HG03108 (cell line): ENCODE measurements at regions not wholly inside any gene's neighbourhood (a gene's known extent, or its start where the extent isn't known, plus 50 kb on each side); places are given as distances from the start of the nearest gene placed in this dataset.

Experiments used
- ATAC-seq: cut with Tn5 transposase; IDR thresholded peaks from one replicate; pipeline ENCODE4 v1.9.1; 2021; ENCODE audit warnings: moderate library complexity; ENCODE audit not compliant: unreplicated experiment

GRCh38 chr2:163541943-163542342 is 193.9 kb downstream of the FIGN start:
- no peak for ATAC-seq

DNA sequence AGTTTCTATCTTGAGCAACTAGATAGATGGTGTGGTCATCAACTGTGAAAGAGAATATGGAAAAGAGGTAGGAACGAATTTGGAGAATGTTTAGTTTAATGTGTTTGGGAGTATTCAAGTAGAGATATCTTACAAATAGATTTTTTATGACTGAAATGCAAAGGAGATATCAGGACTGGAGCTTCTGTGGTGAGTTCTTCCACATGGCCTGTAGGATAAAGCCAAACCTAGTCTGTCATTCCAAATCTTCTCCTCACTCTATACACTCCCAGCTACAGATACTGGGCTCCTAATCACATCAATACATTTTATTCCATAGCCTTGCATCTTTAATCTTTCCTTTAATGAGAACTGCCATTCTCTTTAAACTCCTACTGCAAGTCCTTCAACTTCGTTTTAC is 194.3 kb downstream of the FIGN start:
- no peak for ATAC-seq

GRCh38 chr2:163528640-163529217 is 207.1 kb downstream of the FIGN start:
- no peak for ATAC-seq

DNA sequence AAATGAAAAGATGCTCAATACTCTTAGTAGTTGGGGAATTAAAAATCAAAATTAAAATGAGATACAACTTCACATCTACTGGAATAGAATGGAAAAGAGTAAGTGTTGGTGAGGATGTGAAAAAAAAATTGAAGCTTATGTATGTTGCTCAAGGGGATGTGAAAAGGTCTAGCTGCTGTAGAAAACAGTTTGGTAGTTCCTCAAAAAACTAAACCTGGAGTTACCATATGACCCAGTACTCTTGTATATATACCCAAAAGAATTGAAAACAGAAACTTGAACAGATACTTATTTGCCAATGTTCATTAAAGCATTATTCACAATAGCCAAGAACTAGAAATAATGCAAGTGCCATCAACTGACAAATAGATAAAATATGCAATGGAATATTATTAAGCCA is 208.4 kb downstream of the FIGN start:
- no peak for ATAC-seq

GRCh38 chr2:163518762-163519161 is 217.0 kb downstream of the FIGN start:
- no peak for ATAC-seq

DNA sequence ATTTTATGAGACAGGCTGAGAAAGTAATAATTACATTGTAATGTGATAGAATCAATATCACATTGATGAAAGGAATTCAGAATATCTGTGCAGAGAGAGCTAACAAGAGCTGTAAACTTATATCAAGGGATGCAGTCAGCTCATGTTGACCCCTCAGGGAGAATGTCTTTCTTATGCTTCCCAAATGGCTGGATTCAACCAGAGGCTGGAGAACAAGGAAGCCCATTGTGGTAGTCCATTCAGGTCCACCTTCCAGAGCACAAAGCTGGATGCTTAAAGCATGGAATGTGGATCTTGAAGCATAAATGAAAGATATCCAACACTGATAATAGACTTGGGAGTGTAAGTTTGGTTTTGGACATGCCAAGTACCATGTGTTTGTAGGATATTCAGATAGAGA is 220.0 kb downstream of the FIGN start:
- no peak for ATAC-seq

GRCh38 chr2:163505281-163505680 is 230.5 kb downstream of the FIGN start:
- ATAC-seq: no peak

- ATAC-seq: no peak
These were observed 242.2 kb downstream of the FIGN start for GRCh38 chr2:163493359-163494298.

DNA sequence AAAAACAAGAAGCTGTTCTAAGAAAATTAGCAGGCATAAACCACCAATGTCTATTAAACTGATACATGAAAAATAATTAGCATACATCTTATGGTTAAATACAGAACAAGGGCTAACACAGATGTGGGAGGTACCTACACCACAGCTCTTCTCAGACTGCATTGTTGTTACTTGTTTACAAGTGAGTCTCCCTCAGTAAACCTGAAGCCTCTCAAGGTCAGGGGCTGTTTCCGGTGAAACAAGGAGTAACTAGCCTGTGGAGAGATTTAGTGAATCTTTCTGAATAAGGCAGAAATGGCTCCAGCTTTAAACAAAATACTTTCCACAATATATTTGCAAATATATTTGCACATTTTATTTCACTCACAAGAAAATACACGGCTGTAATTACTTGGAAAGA is 244.0 kb downstream of the FIGN start:
- ATAC-seq: no peak

DNA sequence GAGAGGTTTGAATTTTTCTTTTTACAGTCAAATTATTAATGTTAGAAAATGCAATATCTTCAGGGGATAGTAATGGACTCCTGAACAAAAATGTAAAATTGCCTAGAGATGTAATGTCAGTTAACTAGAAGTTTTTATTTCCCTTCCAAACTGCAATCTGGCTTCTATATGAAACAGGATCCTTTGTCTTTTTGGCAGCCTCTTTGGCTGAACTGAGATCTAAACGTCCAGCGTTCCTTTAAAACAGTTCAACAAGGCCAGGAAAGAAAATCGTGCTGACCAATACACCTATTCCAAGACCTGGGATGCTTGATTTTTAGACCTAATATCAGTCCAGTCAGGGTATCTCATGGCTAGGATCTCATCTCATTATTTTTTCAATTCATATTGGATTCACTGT is 245.5 kb downstream of the FIGN start:
- no peak for ATAC-seq

DNA sequence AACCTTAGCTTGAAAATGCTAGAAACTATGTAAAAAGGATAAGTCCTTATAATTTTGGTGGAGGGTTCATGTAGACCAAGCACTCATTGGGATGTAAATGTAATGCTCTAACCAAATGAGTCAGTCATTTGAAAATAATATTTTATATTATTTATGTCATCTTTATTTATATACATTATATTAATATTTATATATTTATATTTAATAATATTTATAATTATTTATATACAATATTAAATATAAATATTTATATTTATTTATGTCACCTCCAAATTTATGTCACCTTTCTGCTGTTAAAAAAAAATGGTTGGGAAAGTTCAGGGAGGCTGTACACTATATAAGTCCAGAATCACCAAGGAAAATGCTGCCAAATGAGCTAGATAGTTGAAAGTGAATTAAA is 254.3 kb downstream of the FIGN start:
- no peak for ATAC-seq

DNA sequence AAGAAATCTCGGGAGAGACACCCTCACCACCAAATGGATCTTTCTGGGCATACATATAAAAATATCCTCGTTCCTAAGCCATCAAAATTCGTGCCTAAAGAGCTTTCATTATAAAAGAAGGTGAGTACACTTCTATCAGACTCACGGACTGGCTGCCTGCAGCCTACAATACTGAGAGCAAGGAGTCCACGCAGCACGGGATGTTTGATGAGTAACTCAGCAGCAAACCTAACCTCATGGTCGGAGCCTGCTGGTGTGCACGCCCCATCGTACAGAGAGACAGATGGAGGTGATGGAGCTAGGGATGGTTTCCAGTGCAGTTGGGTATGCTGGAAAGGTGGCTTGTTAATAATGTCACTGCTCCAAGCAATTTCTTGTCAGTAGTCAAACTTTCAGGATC is 256.2 kb downstream of the FIGN start:
- no peak for ATAC-seq

GRCh38 chr2:163475815-163476214 is 260.0 kb downstream of the FIGN start:
- ATAC-seq: no peak

- no peak for ATAC-seq
These were observed 260.9 kb downstream of the FIGN start for GRCh38 chr2:163474889-163475288.

- ATAC-seq: no peak
These were observed 261.5 kb downstream of the FIGN start for GRCh38 chr2:163474319-163474744.

DNA sequence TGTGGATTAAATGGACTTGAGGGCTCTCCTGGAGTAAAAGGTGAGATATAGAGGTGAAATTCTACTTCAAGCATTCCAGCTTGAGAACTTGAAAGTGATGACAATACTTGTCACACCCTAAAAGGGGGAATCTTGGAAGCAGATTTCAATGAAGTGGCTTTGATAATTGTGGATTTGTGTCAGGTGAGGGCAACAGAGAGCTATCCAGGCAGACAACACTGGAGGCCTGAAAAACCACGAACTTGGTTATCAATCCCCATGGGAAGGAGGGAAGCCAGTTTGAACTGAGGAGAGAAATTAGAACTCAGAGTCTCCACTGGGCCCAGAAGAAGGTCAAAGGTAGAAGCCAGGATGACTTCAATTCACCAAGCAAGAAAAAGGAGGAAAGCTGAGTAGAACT is 263.9 kb downstream of the FIGN start:
- ATAC-seq: no peak

DNA sequence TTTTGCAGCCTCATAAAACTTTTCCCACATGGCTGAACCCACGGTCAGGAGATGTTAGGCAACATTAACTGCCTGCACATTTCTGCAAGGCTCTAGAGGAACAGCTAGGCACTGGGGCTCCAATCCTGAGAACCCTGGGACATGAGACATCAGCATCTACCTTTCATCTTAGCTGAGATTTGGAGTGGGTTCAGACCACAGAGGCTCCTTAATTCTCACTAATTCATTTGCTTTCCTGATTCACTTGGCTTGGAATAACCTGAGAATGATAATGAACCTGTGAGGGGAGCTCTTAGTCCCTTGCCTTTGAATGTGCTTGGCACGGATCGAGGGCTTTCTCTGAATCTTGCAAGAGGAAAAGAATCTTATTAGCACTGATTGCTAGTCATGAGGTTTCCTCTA is 266.2 kb downstream of the FIGN start:
- no peak for ATAC-seq

GRCh38 chr2:163467251-163467630 is 268.6 kb downstream of the FIGN start:
- no peak for ATAC-seq

GRCh38 chr2:163466331-163467250 is 269.2 kb downstream of the FIGN start:
- no peak for ATAC-seq

GRCh38 chr2:163465440-163465839 is 270.4 kb downstream of the FIGN start:
- ATAC-seq: no peak

GRCh38 chr2:163463411-163463810 is 272.4 kb downstream of the FIGN start:
- ATAC-seq: no peak
